H7 (cell line): ENCODE measurements at regions not wholly inside any gene's neighbourhood (a gene's known extent, or its start where the extent isn't known, plus 50 kb on each side); places are given as distances from the start of the nearest gene placed in this dataset.
"Not testable (repeated sequence)": the region's sequence is repeated elsewhere in the genome, so short reads cannot be mapped to it uniquely, and the experiment has no call there.

Source experiments
- DNase-seq: peaks from one replicate; pipeline ENCODE4 v3.0.0; 2012
- H3K27me3 ChIP-seq: 2 replicates; pipeline ENCODE4 v1.6.0; 2011; ENCODE audit warnings: mild to moderate bottlenecking, low read length; ENCODE audit not compliant: control insufficient read depth, insufficient read depth
- H3K36me3 ChIP-seq: replicated peaks from 2 replicates; pipeline ENCODE4 v1.5.1; 2011; ENCODE audit warnings: low read length; ENCODE audit not compliant: control insufficient read depth, insufficient read depth
- H3K4me3 ChIP-seq: 2 replicates; pipeline ENCODE4 v1.5.1; 2011; ENCODE audit warnings: low read depth, mild to moderate bottlenecking, control low read depth, low read length, moderate library complexity; ENCODE audit not compliant: insufficient read depth

DNA sequence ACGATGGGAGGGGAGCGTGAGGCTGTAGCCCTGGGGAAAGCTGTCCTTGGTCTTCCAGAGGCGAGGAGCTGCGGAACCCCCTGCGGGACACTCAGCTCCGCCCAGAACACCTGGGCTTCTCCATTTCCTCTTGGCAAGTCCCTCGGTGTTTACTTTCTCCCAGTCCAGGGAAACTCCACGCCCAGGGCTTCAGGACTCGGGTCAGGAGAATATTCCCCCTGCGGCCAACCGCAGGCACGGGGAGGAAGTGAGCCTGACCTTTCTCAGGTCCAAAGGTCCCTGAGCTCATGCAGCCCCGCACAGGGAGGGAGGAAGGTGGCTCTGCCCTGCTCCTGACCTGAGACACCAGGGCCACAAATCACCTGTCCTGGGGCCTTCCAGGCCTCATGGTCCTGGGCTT is 5435.9 kb upstream of the TPTE start:
- not testable (repeated sequence) for H3K4me3 ChIP-seq, DNase-seq, H3K27me3 ChIP-seq

DNA sequence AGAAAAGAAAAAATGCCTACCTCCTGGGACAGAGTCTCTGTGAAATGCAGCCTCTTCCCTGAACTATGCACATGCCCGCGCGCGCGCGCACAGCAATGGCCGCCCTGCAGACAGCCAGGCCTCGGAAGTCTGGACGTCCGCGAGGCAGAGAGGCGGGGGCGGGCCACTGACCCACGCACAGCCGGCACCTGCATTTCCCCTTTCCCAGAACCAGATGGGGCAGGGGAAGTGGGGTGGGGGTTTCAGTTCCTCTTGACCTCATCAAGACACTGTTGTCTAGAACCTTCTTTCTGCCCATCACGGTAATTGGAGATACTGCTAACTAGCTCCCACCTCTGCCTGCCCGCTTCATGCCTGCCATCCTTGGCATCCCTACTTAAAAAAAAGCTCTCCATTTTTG is 5435.0 kb upstream of the TPTE start:
- not testable (repeated sequence) for H3K36me3 ChIP-seq, H3K27me3 ChIP-seq, DNase-seq, H3K4me3 ChIP-seq

More for the DNA sequence above, 5435.9 kb upstream of the TPTE start:
- not testable (repeated sequence) for H3K36me3 ChIP-seq

DNA sequence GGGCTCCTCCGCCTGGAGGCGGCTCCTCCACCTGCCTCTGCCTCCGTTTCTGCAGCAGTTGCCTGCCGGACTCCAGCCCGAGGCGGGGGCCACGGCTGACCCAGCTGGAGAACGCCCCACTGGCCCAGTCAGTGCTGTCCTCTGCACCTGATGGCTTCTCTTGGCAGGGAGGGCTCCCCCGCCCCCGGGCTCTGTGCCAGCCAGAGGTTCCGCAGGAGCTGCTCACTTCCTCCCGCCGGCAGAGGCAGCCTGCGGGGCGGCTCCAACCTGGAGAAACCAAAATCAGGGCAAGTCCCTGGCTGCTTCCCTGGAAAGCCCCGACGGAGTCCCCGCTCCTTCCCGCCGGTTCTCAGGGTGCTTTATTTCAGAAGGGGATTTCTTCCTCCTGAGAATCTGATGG is 5432.6 kb upstream of the TPTE start:
- H3K36me3 ChIP-seq, DNase-seq, H3K4me3 ChIP-seq, H3K27me3 ChIP-seq: not testable (repeated sequence)

DNA sequence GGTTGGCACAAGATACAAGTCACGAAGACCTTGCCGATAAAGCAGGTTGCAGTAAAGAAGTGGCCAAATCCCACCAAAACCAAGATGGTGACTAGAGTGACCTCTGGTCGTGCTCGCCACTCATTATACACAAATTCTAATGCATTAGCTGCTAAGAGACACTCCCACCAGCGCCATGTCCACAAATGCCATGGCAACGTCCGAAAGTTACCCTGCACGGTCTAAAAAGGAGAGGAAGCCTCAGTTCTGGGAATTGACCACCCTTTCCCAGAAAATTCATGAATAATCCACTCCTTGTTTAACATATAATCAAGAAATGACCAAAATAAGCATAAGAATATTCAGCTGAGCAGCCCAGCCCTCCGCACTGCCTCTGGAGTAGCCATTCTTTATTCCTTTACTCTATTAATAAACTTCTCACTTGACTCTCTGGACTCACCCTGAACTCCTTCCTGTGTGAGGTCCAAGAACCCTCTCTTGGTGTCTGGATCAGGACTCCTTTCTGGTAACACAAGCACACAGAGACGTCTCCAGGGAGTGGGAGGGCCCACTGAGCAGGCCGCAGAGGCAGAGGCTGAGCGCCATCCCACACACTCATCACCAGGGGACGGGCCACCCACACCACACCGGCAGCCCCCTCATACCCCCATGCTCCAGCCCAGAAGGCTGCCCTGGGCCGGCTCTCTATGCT is 5431.8 kb upstream of the TPTE start:
- not testable (repeated sequence) for H3K27me3 ChIP-seq, H3K36me3 ChIP-seq, DNase-seq, H3K4me3 ChIP-seq

DNA sequence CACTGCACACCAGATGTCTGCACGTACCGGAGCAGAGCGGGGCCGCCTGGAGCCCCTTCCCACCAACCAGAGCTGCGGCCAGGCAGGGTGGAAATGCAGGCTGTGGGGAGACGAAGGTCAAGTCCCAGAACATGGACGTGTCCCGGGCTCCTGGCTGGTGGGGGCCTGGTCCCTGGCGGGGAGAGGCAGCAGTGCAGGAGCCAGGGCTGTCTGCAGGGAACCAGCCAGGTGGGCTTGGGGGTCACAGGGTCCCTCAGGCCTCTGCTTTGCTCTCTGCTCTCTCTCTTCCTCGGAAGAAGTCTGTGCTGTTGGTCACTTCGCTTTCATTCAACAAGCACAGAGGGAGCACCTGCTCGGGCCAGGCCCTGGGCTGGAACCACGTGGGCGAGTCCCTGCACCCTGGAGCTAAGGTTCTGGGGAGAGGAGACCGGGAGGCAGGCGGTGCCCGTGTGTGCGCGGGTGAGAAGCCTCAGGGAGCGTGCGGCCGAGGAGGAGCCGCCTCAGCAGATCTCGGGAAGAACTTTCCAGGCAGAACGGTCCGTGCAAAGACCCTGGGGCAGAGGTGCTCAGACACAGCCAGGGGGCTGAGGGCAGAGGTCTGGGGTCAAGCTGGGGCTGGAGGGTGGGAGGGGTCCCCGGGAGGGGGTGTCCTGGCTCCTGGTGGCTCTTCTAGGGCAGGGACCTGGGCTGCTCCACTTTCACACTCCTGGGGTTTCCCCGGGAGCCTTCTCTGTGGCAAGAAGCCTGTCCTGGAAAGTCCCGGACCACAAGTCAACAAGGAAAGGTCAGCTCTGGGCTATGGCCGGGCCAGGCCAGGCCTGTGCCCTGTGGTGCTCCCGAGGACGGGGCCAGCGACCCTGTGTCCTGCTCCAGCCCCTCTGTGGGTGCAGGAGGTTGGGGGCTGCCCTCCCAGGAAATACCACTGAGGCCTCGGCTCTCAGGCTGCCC is 5431.0 kb upstream of the TPTE start:
- not testable (repeated sequence) for H3K27me3 ChIP-seq, H3K4me3 ChIP-seq, DNase-seq, H3K36me3 ChIP-seq

DNA sequence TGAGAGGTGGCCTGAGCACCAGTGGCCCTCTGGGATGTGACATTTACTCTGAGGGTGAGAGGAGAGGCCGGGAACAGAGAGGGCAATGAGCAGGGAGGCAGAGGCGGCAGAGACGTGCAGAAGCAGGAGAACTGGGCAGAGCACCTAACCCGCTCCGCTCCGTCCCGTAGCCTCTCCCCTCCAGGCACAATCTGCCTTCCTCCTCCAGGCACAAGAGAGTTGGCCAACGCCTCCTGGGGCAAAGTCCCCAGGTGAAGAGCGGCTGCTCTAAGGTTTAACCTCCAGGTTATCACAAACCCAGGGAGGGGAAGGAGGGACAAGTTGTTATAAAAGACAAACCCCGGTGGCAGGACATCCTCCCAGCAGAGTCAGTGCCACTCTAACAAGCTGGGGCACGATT is 5430.1 kb upstream of the TPTE start:
- not testable (repeated sequence) for DNase-seq, H3K36me3 ChIP-seq, H3K4me3 ChIP-seq, H3K27me3 ChIP-seq

DNA sequence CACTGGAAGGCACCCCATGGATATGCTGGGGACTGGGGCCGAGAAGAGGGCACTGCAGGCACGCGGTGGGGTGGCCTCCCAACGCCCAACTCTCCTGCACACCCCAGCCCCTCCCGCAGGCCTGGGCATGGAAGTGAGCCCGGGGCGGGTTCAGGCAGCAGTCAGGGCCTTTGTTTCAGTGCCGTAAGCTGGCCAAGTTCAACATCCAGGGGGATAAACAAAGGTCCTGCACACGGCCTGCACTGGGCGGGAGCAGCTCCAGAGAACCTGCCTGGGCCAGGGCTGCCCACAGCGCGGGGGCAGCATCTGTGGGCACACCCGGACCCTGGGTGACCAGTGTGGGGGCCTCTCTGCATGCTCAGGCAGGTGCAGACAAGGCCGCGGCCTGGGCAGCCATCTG is 5425.8 kb upstream of the TPTE start:
- H3K4me3 ChIP-seq, H3K27me3 ChIP-seq, H3K36me3 ChIP-seq, DNase-seq: not testable (repeated sequence)

DNA sequence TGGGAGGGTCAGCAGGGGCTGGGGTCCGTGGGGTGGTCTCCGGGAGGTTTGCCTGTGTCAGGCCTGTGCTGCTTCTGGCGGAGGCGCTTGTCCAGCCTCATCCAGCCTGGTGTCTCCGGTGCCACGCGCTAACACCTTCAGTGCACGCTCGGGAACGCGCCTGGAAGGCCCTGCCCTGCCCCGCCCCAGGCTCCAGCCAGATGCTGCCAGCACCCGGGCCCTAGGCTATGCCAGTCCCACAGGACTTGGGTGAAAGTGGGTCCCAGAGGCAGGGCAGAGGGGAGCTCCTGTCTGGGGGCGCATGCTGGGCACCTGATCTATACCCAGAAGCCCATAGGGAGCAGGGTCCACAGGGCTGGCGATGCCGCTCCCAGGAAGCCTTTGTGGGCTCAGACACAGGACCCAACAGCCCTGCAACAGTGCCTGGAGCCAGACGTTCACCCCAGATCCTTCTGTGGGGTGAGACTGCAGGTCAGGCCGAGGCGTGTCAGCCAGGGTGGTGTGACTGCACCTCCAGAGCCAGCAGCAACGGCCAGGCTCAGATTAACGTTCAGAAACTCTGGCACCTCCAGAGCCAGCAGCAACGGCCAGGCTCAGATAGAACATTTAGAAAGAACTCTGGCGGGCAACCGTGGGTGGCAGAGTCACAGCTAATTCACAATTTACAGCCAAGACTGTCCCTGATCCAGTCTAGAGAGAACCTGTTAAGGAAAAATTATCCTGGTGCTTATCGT is 5423.2 kb upstream of the TPTE start:
- H3K4me3 ChIP-seq, H3K36me3 ChIP-seq, H3K27me3 ChIP-seq, DNase-seq: not testable (repeated sequence)

DNA sequence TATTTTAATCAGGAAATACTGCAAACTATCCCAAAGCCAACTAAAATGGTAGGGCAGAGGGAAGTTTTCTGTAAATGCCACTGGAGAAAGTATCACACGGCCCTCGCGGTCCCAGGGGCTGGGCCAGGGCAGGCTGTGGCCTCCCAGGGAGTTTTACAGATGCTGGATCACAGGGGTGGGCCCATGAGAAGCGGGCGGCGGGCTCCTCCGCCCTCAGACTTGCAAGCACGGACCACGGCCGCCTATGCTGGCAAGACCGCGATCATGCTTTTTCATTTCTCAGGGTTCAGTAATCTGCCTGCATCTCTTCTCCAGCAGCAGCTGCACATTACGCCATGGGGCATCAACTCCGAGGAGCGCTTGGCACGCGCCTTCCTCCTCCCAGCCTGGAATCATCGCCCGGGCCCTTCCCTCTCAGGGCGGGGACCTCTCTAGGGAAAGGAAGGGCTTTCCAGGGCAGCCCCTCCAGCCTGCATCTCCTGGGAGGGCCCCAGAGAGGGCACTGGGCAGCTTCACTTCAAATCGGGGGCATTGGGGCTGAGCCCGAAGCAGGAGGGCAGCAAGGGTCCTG is 5420.7 kb upstream of the TPTE start:
- H3K36me3 ChIP-seq, H3K4me3 ChIP-seq, DNase-seq, H3K27me3 ChIP-seq: not testable (repeated sequence)

DNA sequence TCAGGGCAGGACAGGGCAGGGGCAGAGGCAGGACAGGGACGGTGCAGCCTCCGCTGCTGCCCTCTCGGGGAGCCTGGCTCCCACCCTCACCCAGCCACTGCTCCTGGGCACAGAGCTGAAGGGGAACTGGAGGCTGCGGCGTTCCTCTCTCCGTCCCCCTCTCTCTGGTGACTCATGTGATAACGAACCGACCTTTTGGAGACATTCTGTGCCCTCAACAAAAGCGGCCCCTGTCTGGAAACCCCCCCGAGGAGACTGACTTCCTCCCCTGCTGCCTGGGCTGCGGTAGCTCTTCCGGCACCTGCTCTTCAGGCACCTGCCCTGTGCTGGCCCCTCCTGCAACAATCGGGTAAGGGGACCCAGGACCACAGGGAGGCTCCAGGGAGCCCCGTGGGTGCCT is 5419.6 kb upstream of the TPTE start:
- not testable (repeated sequence) for H3K36me3 ChIP-seq, DNase-seq, H3K27me3 ChIP-seq, H3K4me3 ChIP-seq

DNA sequence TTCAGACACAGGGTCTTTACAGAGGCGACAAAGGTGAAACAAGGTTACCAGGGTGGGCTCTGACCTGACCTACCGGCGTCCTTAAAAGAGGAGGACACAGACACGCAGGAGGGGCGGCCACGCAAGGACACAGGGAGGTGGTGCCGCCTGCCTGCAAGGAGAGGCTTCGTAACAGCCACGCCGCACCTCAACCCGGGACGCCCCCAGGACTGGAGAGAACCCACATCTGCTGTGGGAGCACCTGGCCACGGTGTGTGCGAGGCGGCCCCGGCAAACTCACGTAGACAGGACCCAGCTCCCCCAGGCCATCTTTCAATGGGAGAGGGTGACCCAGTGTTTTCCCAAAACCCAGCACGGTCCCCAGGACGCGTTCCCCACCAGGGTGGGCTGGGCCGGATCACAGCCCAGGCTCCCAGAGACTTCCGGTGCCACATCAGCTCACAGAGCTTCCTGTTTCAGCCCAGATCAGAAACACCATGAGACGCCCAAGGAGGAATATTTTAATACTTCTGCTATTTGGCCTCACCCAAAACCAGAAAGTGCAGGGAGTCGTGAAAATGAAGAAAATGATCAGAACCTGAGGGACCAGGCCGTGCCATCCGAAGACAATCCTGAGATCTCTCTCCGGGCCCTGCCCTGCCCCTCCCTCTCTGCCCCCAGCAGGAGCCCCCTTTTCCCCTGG is 5417.4 kb upstream of the TPTE start:
- H3K4me3 ChIP-seq, DNase-seq, H3K27me3 ChIP-seq, H3K36me3 ChIP-seq: not testable (repeated sequence)

DNA sequence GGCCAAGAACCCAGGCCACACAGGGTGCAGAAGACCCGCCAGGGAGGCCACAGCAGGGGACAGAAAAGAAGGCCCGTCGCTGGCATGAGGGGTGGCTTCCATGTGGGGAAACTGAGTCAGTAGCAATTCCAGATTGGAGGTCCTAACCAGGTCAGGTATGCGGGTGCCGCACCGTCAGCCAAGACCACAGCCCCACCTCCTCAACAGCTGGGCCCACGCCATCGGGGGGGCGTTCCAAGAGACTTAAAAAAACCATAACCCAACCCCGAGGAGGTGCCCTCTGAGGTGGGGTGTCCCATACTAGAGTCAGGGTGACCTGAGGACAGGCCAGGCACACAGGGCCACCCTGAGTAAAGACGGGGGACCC is 5416.8 kb upstream of the TPTE start:
- DNase-seq, H3K27me3 ChIP-seq, H3K36me3 ChIP-seq, H3K4me3 ChIP-seq: not testable (repeated sequence)

DNA sequence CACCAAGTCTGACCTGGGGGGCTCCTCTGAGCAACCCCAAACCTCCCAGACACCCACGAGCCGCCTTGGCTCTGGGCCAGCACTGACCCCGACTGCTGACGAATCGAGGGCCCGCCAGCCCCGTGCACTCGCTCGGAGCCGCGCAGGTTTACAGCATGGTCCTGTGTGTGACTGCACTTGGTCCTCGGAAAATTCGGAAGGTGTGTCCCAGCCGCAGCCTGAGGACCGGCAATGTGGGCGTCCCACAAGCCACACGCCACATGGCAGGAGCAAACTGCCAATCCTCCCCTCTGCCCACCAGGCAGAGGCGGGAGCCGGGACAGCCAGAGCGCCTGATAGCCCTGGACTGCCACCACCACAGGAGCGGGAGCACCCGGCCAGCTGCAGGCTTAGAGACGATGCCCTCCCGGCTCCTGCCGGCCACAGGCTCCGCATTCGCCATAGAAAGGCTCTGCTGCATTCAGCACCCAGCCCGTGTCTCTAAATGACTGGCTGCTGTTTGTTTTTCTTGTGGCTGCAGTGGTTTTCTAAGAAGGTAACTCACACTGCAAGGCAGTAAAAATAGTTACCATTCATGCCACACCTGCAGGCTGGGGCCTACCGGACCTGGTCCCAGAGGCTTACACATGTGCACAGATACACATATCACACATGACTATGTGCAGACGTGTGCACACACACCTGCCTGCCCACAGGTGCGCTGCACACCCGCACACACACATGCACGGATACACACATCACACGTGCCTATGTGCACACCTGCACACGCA is 5415.3 kb upstream of the TPTE start:
- not testable (repeated sequence) for H3K27me3 ChIP-seq, DNase-seq, H3K36me3 ChIP-seq, H3K4me3 ChIP-seq
